ENCODE measurements at regions not wholly inside any gene's neighbourhood (a gene's known extent, or its start where the extent isn't known, plus 50 kb on each side); places are given as distances from the start of the nearest gene placed in this dataset.

DNA sequence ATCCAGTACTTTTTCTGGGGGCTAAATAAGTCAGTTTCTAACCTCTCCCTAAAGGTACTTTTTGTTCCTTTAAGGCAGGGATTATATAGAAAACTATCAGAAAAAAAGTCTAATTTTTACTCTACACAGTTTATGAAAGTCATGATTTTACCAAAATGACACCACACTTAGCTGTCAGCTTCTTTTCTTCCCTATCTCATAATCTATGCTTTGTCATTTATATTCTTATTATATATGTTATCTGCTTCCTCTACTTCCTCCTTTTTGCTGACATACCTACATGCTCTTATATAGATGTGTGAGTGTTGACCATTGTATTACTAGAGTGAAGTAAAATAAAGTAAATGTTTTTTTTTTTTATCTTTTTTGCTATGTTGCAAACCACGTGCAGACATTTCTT, 203.9 kb upstream of the CHRM2 start:
- no peak for DNase-seq (ENCODE audit: low read depth)
- no peak for TF ChIP-seq POLR2A (IDR thresholded peaks at IDR 0.05; ENCODE audit: extremely low read depth, insufficient read length)
- TF ChIP-seq, protein P1, sequence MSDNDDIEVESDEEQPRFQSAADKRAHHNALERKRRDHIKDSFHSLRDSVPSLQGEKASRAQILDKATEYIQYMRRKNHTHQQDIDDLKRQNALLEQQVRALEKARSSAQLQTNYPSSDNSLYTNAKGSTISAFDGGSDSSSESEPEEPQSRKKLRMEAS (IDR thresholded peaks at IDR 0.05; ENCODE audit: low read depth, low read length), result no peak
- no peak for TF ChIP-seq MYC (IDR thresholded peaks at IDR 0.05; ENCODE audit: low read depth, low read length)
- TF ChIP-seq, protein P2, sequence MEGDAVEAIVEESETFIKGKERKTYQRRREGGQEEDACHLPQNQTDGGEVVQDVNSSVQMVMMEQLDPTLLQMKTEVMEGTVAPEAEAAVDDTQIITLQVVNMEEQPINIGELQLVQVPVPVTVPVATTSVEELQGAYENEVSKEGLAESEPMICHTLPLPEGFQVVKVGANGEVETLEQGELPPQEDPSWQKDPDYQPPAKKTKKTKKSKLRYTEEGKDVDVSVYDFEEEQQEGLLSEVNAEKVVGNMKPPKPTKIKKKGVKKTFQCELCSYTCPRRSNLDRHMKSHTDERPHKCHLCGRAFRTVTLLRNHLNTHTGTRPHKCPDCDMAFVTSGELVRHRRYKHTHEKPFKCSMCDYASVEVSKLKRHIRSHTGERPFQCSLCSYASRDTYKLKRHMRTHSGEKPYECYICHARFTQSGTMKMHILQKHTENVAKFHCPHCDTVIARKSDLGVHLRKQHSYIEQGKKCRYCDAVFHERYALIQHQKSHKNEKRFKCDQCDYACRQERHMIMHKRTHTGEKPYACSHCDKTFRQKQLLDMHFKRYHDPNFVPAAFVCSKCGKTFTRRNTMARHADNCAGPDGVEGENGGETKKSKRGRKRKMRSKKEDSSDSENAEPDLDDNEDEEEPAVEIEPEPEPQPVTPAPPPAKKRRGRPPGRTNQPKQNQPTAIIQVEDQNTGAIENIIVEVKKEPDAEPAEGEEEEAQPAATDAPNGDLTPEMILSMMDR (IDR thresholded peaks at IDR 0.05; ENCODE audit: low read depth, low read length), result no peak
- H3K4me3 ChIP-seq (ENCODE audit: low read depth, low read length), result no peak overlapping the region

DNA sequence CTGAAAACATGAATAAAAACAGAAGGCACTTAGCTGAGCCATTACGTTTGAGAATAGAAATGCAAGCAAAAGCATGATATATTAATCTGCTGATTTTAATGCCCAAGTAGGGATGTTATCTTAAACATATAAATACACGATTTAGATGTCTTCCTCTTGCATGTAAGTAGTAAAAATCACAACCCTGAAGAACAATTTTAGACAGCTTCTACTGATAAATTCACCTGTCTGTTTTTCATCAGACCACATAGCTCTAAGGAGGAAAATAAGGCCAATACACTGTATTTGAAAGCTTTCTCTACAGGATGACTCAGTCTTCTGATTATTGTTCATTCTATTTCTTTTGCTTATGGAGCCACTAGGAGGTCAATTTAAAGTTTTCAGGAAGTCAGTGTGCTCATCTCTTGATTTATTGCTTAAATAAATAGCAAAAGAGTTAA, 210.9 kb upstream of the CHRM2 start:
- no peak overlapping the region for H3K4me3 ChIP-seq (ENCODE audit: low read depth, low read length)
- no peak for DNase-seq (ENCODE audit: low read depth)
- TF ChIP-seq POLR2A (IDR thresholded peaks at IDR 0.05; ENCODE audit: extremely low read depth, insufficient read length) (no peak), MYC (IDR thresholded peaks at IDR 0.05; ENCODE audit: low read depth, low read length) (no peak)
- TF ChIP-seq, protein P2 (IDR thresholded peaks at IDR 0.05; ENCODE audit: low read depth, low read length), result no peak
- TF ChIP-seq, protein P1 (IDR thresholded peaks at IDR 0.05; ENCODE audit: low read depth, low read length), result no peak

DNA sequence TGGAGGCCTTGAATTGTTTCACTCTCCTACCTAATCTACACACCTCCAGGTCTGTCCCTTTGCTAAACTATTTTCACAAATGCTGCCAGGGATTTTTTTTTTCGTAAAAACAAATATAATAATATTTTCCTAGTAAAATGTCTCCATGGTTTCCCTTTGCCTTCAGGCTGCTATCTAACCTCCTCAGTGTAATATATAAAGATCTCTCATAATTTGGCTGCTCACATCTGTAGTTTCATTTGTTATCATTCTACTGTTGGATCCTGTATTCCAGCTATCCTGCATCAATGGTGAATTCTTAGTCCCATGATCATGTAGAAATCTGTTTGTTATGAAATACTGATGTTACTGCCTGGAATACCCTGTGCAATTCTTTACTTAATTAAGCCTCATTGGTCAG, 211.9 kb upstream of the CHRM2 start:
- H3K4me3 ChIP-seq (ENCODE audit: low read depth, low read length), result no peak overlapping the region
- TF ChIP-seq, protein P1 (IDR thresholded peaks at IDR 0.05; ENCODE audit: low read depth, low read length), result no peak
- no peak for TF ChIP-seq MYC (IDR thresholded peaks at IDR 0.05; ENCODE audit: low read depth, low read length)
- TF ChIP-seq, protein P2 (IDR thresholded peaks at IDR 0.05; ENCODE audit: low read depth, low read length), result no peak
- TF ChIP-seq POLR2A (IDR thresholded peaks at IDR 0.05; ENCODE audit: extremely low read depth, insufficient read length), result no peak
- DNase-seq (ENCODE audit: low read depth), result no peak

DNA sequence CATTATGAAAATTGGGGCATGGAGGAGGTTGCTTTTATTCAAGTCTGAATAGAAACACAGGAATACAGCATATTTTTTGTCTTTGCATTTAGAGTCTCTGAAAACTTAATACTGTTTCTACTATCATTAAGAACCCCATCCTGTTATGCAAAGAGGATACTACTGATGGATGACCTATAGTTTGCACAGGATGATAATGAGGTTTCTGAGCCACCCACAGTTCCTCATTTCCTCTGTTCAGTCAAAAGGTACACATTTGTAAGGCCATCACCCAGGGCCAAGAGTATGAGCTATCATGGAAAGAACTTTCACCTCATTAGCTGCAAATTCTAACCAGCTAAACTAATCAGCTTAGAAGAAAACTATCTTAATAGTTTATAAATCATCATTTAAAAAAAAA, 213.0 kb upstream of the CHRM2 start:
- H3K4me3 ChIP-seq (ENCODE audit: low read depth, low read length), result no peak overlapping the region
- TF ChIP-seq MYC (IDR thresholded peaks at IDR 0.05; ENCODE audit: low read depth, low read length) (no peak), POLR2A (IDR thresholded peaks at IDR 0.05; ENCODE audit: extremely low read depth, insufficient read length) (no peak)
- TF ChIP-seq, protein P1 (IDR thresholded peaks at IDR 0.05; ENCODE audit: low read depth, low read length), result no peak
- TF ChIP-seq, protein P2 (IDR thresholded peaks at IDR 0.05; ENCODE audit: low read depth, low read length), result no peak
- no peak for DNase-seq (ENCODE audit: low read depth)

DNA sequence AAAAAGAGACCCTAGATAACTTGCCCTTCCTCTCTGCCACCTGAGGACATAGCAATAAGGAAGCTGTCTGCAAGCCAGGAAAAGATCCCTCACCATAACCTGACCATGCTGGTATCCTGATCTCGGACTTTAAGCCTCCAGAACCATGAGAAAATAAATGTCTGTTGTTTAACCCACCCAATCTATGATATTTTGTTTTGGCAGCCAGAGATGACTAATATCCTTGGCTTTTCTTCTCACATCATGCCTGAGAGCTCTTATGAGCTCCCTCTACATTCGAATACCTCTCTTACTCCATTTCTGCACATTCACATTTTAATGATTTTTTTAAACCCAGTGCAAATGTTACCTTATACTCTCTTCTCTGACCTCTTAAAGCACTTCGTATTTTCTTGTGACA, 214.0 kb upstream of the CHRM2 start:
- no peak for DNase-seq (ENCODE audit: low read depth)
- H3K4me3 ChIP-seq (ENCODE audit: low read depth, low read length), result no peak overlapping the region
- TF ChIP-seq, protein P1 (IDR thresholded peaks at IDR 0.05; ENCODE audit: low read depth, low read length), result no peak
- TF ChIP-seq MYC (IDR thresholded peaks at IDR 0.05; ENCODE audit: low read depth, low read length), result no peak

DNA sequence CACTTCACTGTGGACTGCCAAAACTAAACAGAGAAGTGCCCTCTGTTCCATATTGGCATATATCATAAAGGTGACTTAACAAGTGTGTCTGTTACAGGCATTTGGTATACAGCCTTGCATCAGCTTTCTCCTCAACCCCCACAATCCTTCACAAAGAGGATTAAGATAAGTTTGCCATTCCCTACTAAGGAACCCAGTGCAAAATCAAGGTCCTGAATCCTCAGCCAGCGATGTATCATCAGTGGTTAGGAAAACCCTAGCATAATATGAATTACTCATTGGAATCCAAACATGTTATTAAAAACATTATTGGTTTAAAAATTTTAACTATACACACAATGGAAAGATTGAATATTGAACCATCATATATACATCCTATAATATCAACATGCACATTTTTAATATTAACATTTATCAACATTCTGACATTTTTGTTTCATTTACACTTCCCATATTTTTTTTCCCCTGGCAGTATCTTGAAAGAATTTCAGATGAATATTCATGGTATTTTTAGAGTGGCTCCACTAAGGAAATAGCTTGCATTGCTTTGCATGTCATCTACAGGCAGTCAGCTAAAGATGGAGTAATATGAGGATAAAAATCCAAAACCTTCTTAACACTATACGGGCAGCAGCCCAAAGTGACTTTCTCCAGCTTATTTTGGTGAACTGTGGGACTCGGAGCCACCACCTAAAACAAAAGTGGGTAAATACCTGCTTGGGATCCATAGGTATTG, 215.6 kb upstream of the CHRM2 start:
- no peak for DNase-seq (ENCODE audit: low read depth)
- no peak overlapping the region for H3K4me3 ChIP-seq (ENCODE audit: low read depth, low read length)
- TF ChIP-seq, protein P1 (IDR thresholded peaks at IDR 0.05; ENCODE audit: low read depth, low read length), result no peak
- no peak for TF ChIP-seq MYC (IDR thresholded peaks at IDR 0.05; ENCODE audit: low read depth, low read length)
- TF ChIP-seq, protein P2 (IDR thresholded peaks at IDR 0.05; ENCODE audit: low read depth, low read length), result no peak
- TF ChIP-seq POLR2A (IDR thresholded peaks at IDR 0.05; ENCODE audit: extremely low read depth, insufficient read length), result no peak

Measured in NB4 (cell line).